H9 (cell line): ENCODE measurements at regions not wholly inside any gene's neighbourhood (a gene's known extent, or its start where the extent isn't known, plus 50 kb on each side); places are given as distances from the start of the nearest gene placed in this dataset.

Experiments
- DNase-seq: peaks from one replicate; pipeline ENCODE4 v3.0.0-alpha.2; 2017
- H2AFZ ChIP-seq: one replicate; pipeline ENCODE4 v1.6.1; 2013; ENCODE audit warnings: mild to moderate bottlenecking, low read length, control low read depth, moderate library complexity
- H2AK5ac ChIP-seq: 2 replicates; pipeline ENCODE4 v1.6.1; 2013; ENCODE audit warnings: low read length, control low read depth, mixed read lengths; ENCODE audit not compliant: insufficient read length
- H2BK120ac ChIP-seq: one replicate; pipeline ENCODE4 v1.6.1; 2013; ENCODE audit warnings: low read depth, mild to moderate bottlenecking, low read length, control low read depth, inconsistent platforms; ENCODE audit not compliant: poor library complexity, severe bottlenecking
- H2BK12ac ChIP-seq: 2 replicates; pipeline ENCODE4 v1.6.1; 2013; ENCODE audit warnings: low read length, control low read depth, mixed read lengths, low read depth; ENCODE audit not compliant: insufficient read length
- H2BK15ac ChIP-seq: 2 replicates; pipeline ENCODE4 v1.6.1; 2013; ENCODE audit warnings: low read depth, low read length, control low read depth
- H2BK20ac ChIP-seq: one replicate; pipeline ENCODE4 v1.6.1; 2013; ENCODE audit warnings: low read depth, mild to moderate bottlenecking, low read length, control low read depth, inconsistent platforms; ENCODE audit not compliant: poor library complexity, severe bottlenecking
- H2BK5ac ChIP-seq: 2 replicates; pipeline ENCODE4 v1.6.1; 2013; ENCODE audit warnings: low read length, control low read depth, mixed read lengths; ENCODE audit not compliant: insufficient read length
- H3K14ac ChIP-seq: 2 replicates; pipeline ENCODE4 v1.6.1; 2013; ENCODE audit warnings: low read length, control low read depth; ENCODE audit not compliant: insufficient read depth
- H3K18ac ChIP-seq: 2 replicates; pipeline ENCODE4 v1.6.1; 2013; ENCODE audit warnings: low read depth, mild to moderate bottlenecking, mixed read lengths, low read length, control low read depth; ENCODE audit not compliant: insufficient read length
- H3K23ac ChIP-seq: 2 replicates; pipeline ENCODE4 v1.6.1; 2013; ENCODE audit warnings: low read length, control low read depth, mixed read lengths, low read depth; ENCODE audit not compliant: insufficient read length
- H3K23me2 ChIP-seq: 2 replicates; pipeline ENCODE4 v1.6.1; 2013; ENCODE audit warnings: low read depth, mild to moderate bottlenecking, mixed read lengths, low read length, control low read depth; ENCODE audit not compliant: insufficient read length, poor library complexity, severe bottlenecking
- H3K27ac ChIP-seq: 2 replicates; pipeline ENCODE4 v1.5.1; 2013; ENCODE audit warnings: low read length, control low read depth, mixed read lengths, low read depth; ENCODE audit not compliant: insufficient read length
- H3K27me3 ChIP-seq: 2 replicates; pipeline ENCODE4 v1.6.1; 2013; ENCODE audit warnings: low read length, control low read depth, inconsistent platforms; ENCODE audit not compliant: insufficient read depth
- H3K4ac ChIP-seq: 2 replicates; pipeline ENCODE4 v1.6.1; 2013; ENCODE audit warnings: low read depth, mild to moderate bottlenecking, control low read depth, inconsistent platforms, low read length, moderate library complexity
- H3K4me1 ChIP-seq: 2 replicates; pipeline ENCODE4 v1.6.1; 2013; ENCODE audit warnings: low read length, control low read depth, inconsistent platforms; ENCODE audit not compliant: insufficient read depth
- H3K4me2 ChIP-seq: 2 replicates; pipeline ENCODE4 v1.6.1; 2013; ENCODE audit warnings: low read length, control low read depth, mixed read lengths; ENCODE audit not compliant: insufficient read length, insufficient read depth
- H3K56ac ChIP-seq: 2 replicates; pipeline ENCODE4 v1.6.1; 2013; ENCODE audit warnings: low read depth, mild to moderate bottlenecking, mixed read lengths, low read length, control low read depth; ENCODE audit not compliant: insufficient read length
- H3K79me1 ChIP-seq: 2 replicates; pipeline ENCODE4 v1.6.1; 2013; ENCODE audit warnings: low read depth, mild to moderate bottlenecking, moderate library complexity, low read length, control low read depth, inconsistent platforms; ENCODE audit not compliant: insufficient read depth, poor library complexity, severe bottlenecking
- H3K79me2 ChIP-seq: 2 replicates; pipeline ENCODE4 v1.6.1; 2013; ENCODE audit warnings: low read length, control low read depth, inconsistent platforms; ENCODE audit not compliant: insufficient read depth
- H3K9ac ChIP-seq: 2 replicates; pipeline ENCODE4 v1.6.1; 2013; ENCODE audit warnings: low read length, control low read depth, mixed read lengths; ENCODE audit not compliant: insufficient read length; ENCODE audit errors: extremely low read depth
- H3K9me3 ChIP-seq: one replicate; pipeline ENCODE4 v1.6.1; 2013; ENCODE audit warnings: low read depth, low read length, inconsistent platforms; ENCODE audit not compliant: control insufficient read depth
- H3T11ph ChIP-seq: one replicate; pipeline ENCODE4 v1.6.1; 2013; ENCODE audit warnings: mild to moderate bottlenecking, low read length, control low read depth, inconsistent platforms
- H4K20me1 ChIP-seq: one replicate; pipeline ENCODE4 v1.6.1; 2013; ENCODE audit not compliant: control insufficient read depth, insufficient read length, insufficient read depth
- H4K5ac ChIP-seq: 2 replicates; pipeline ENCODE4 v1.6.1; 2013; ENCODE audit warnings: low read depth, mild to moderate bottlenecking, mixed read lengths, low read length, control low read depth; ENCODE audit not compliant: insufficient read length
- H4K8ac ChIP-seq: replicated peaks from 2 replicates; pipeline ENCODE4 v1.6.1; 2013; ENCODE audit warnings: low read length, control low read depth, mixed read lengths, low read depth; ENCODE audit not compliant: insufficient read length
- H4K91ac ChIP-seq: 2 replicates; pipeline ENCODE4 v1.6.1; 2013; ENCODE audit warnings: low read depth, mild to moderate bottlenecking, moderate library complexity, mixed read lengths, low read length, control low read depth; ENCODE audit not compliant: insufficient read length
- H3K27ac Mint-ChIP-seq, 3 experiments: 2 replicates in 2 of 3; 3 replicates in 1 of 3; pipeline ENCODE4 v1.8.0; 2020 to 2021; ENCODE audit warnings: mixed read lengths in 3 of 3, mild to moderate bottlenecking in 1 of 3, moderate library complexity in 1 of 3
- H3K27me3 Mint-ChIP-seq: 2 replicates; pipeline ENCODE4 v1.8.0; 2021; ENCODE audit warnings: low read depth, mild to moderate bottlenecking, moderate library complexity, mixed read lengths
- H3K36me3 Mint-ChIP-seq, 3 experiments: 2 replicates in 2 of 3; 3 replicates in 1 of 3; pipeline ENCODE4 v1.8.0; 2020 to 2021; ENCODE audit warnings: low read depth in 3 of 3, mixed read lengths in 3 of 3; ENCODE audit not compliant: insufficient read depth in 1 of 3
- H3K4me1 Mint-ChIP-seq, 2 experiments: 2 replicates each; pipeline ENCODE4 v1.8.0; 2020; ENCODE audit warnings: mixed read lengths in 2 of 2
- H3K4me3 Mint-ChIP-seq, 2 experiments: 2 replicates in 1 of 2; 3 replicates in 1 of 2; pipeline ENCODE4 v1.8.0; 2020 to 2021; ENCODE audit warnings: mild to moderate bottlenecking in 2 of 2, mixed read lengths in 2 of 2, moderate library complexity in 1 of 2
- H3K9me3 Mint-ChIP-seq, 2 experiments: 2 replicates in 1 of 2; 3 replicates in 1 of 2; pipeline ENCODE4 v1.8.0; 2020; ENCODE audit warnings: mild to moderate bottlenecking in 2 of 2, mixed read lengths in 2 of 2, moderate library complexity in 1 of 2
- CTCF ChIP-seq: fragments of 200-600 bp; sonication (generic); conservative IDR thresholded peaks from 3 replicates; pipeline ENCODE4 v1.8.0; 2021; ENCODE audit warnings: antibody characterized with exemption, mild to moderate bottlenecking
- WGBS: extraction: QIAGEN DNeasy Blood & Tissue Kit; methylation state at CpG from one replicate; pipeline ENCODE4 v1.1.7; 2013; ENCODE audit warnings: missing lambda C conversion rate, low lambda C conversion rate, mixed read lengths; ENCODE audit not compliant: insufficient read length; ENCODE audit errors: extremely low coverage; 5-methylcytosine and 5-hydroxymethylcytosine counted together

- Histone ChIP-seq H4K91ac (no peak overlapping the region), H3K18ac (no peak overlapping the region), H4K5ac (no peak overlapping the region), H4K20me1 (no peaks in the 10 kb centered on the region), H4K8ac (no peak overlapping the region), H2BK15ac (no peak overlapping the region), H3K56ac (no peak overlapping the region), H2AK5ac (no peak overlapping the region), H3K27ac (no peak overlapping the region), H3K4me2 (no peak overlapping the region), H3K4ac (no peak overlapping the region), H3K9ac (no peak overlapping the region), H2BK12ac (no peak overlapping the region), H3K23me2 (peaks cover 3% of the 10 kb centered on the region), H3K79me2 (no peaks in the 10 kb centered on the region), H3K14ac (no peak overlapping the region), H3K79me1 (no peaks in the 10 kb centered on the region), H3K4me1 (no peaks in the 10 kb centered on the region), H3K27me3 (no peaks in the 10 kb centered on the region), H2BK120ac (no peak overlapping the region), H2AFZ (no peak overlapping the region), H3T11ph (no peak overlapping the region), H2BK5ac (no peak overlapping the region), H2BK20ac (no peak overlapping the region), H3K9me3 (no peaks in the 10 kb centered on the region), H3K23ac (no peak overlapping the region)
- no peak for TF ChIP-seq CTCF
- peaks cover 0 to 14% (median 3%) of the 10 kb centered on the region in 3 experiments; a peak in 3 of 7 replicates for H3K36me3 Mint-ChIP-seq
- WGBS, result no CpG with 5 or more reads among the region's 7 CpGs
- H3K27me3 Mint-ChIP-seq, result peaks cover 9% of the 10 kb centered on the region
- no peak overlapping the region for H3K4me3 Mint-ChIP-seq
- peaks cover 10% of the 10 kb centered on the region in 2 experiments for H3K4me1 Mint-ChIP-seq
- H3K9me3 Mint-ChIP-seq, result peaks cover 12 to 14% of the 10 kb centered on the region in 2 experiments
- DNase-seq, result no peak
- H3K27ac Mint-ChIP-seq, result no peak overlapping the region
Observed at GRCh38 chr14:103271189-103271588, 62.8 kb upstream of the EIF5 start.
